ENCODE measurements at regions not wholly inside any gene's neighbourhood (a gene's known extent, or its start where the extent isn't known, plus 50 kb on each side); places are given as distances from the start of the nearest gene placed in this dataset.
"Not testable (repeated sequence)": the region's sequence is repeated elsewhere in the genome, so short reads cannot be mapped to it uniquely, and the experiment has no call there.

DNA sequence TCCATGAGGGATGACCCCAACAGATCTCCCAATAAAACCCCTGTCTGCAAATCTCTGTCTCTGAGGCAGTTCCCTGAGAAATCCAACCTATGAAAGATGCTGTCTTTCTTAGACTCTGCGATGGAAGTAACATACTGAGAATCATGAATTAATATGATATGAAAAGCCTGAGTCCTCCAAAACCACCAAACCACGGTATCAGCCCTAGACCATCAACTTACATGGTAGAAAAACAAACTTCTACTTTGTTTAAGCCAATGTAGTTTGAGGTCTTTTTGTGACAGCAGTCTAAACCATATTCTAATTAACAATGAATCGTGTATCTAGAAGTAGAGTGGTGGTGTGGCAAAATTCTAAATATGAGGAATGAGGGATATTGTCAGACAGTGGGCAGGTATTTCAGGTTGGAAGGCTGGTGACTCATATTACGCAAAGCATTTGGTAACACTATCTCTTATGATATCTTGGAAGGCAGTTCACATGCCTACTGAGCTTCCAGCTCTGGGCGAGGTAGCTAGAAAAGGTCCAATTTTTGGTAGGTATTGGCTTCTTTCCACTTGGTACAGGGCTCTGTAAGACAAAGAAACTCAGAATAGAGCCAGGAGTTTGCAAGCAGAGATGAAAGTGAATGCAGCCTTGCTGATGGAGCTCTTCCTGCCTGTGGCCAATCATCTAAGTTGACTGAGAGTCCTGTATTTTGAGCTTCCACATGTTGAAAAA, 215.8 kb downstream of the ZFP36L2 start:
- DNase-seq, result no peak

DNA sequence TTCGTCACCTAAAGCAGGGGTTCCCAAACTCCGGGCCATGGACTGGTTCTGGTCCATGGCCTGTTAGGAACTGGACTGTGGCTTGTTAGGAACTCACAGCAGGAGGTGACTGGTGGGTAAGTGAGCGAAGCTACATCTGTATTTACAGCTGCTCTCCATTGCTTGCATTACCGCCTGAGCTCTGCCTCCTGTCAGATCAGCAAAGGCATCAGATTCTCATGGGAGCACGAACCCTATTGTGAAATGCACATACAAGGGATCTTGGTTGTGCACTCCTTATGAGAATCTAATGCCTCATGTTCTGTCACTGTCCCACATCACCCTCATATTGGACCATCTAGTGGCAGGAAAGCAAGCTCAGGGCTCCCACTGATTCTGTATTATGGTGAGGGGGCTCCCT, 217.0 kb downstream of the ZFP36L2 start:
- no peak for DNase-seq

- no peak for DNase-seq
Observed at GRCh38 chr2:43008388-43008787, 216.0 kb upstream of the HAAO start.

- DNase-seq, result no peak
Observed at GRCh38 chr2:43007901-43008300, 215.5 kb upstream of the HAAO start.

DNA sequence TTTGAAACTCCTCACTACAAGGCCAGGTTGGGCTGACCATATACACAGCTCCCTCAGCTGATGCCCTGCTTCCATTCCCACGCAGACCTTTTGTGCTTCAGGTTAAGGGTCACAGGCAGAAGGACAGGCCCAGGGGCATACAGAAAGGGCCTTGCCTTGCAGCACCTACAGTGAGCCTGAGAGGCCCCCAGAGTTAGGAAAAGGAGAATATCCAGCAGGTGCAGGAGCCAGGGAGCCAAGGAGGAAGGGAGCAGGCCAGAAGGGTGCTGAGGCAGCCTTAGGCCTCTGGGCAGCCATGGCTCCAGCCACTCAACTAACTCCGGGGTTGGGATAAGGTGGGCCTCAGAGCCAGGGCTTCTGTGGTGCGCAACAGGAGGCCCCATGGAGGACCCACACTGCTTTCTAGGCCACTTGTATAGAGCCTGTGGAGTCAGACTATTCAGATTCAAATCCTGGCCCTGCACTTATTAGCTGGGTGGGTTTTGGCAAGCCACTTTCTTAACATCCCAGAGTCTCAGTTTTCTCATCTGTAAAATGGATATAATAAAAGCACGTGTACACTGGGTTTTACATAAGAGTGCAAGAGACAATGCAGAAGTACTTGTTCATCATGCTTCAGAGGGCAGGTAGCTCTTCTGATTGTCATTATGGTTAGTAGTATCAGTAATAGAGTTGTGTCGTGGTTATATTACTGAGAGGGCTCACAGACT, 214.6 kb upstream of the HAAO start:
- DNase-seq, result no peak

DNA sequence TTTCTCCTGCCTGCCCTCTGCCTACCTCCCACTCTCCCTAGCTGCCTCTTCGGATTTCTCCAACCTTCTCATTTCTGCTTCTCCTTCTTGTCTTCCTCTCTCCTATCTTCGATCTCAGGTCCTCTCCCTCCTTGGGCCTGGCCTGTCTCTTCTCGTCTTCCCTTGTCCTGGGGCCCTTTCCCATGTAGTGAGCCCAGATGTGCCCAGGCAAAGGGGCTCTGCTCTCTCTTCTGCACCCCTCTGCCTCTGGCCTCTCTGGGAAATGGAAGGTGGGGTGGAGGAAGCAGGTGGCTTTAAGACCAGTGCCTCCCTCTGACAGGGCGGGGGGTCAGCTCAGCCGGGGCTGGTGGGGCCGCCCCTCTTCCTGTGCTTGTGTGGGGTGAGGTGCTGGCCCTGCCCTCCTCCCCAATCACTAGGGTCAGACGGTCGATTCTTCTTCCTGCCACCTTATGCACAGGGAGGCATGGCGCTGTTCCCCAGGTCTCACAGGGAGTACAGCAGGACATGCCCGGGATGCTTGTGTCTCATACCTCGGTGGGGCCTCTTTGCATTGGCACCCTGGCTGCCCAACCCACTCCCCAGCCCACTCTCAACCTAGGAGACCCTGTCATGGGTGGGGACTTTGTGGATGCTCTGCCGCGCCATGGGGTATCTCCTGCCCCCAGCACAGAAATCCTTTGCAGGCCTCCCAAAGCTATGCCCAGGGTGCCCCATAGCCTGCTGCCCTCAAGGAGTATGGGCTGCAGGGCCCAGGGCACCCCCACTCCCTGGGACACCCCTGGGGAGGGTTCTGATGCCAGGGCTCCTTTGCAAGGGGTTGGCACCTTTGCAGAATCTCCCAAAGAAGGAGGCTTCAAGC, 213.8 kb upstream of the HAAO start:
- no peak for DNase-seq

DNA sequence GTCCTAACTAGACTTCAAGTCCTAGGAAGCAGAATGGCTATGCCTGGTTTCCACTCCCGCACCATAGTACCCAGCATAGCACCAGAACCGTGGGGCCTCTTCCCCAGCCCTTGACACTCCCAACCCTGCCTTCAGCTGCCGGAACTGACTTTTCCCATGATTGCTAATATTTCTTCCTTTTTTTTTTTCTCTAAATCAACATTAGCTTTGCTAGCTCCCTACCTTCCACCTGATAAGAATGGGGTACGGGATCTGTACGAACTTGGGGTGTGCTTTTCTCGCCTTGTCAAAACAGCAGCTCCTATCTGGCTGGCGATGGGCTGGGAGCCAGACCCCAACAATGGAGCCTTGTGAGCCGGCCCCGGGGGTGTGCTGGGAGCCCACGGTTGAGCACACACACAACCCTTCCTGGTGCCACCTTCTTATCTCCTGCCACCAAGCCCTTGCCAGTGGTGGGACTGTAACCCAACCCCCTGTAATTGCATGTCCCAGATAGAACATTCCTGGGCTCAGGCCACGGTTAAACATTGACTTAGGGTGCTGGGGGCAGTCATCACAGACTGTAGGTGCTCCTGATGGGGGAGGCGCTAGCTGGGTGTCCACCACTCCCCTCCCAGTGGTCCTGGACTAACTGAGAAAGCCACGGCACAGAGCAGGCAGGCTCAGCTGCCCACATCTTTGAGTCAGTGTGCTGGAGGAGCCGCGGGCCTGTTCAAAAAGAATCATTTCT, 213.0 kb upstream of the HAAO start:
- no peak for DNase-seq

DNA sequence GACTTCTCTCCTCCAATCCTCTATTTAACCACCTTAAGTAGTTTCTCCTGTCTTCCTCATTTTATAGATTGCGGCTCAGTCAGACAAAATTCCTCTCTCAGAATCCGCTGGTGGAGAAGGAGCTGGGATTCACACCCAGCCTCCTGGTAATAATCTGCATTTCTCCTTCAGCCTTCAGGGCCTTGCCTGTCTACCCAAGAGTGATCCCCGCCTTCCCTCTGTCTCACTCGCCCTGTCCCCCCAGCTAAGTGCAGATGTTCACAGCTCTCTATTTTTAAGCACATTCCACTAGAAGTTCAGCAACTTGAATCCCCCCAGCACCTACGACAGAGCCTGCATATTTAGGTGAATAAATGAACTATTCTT, 212.5 kb upstream of the HAAO start:
- DNase-seq, result no peak

- DNase-seq, result not testable (repeated sequence)
Observed at GRCh38 chr2:43004126-43004865, 211.9 kb upstream of the HAAO start.

- no peak for DNase-seq
Observed at GRCh38 chr2:43003702-43004101, 211.3 kb upstream of the HAAO start.

DNA sequence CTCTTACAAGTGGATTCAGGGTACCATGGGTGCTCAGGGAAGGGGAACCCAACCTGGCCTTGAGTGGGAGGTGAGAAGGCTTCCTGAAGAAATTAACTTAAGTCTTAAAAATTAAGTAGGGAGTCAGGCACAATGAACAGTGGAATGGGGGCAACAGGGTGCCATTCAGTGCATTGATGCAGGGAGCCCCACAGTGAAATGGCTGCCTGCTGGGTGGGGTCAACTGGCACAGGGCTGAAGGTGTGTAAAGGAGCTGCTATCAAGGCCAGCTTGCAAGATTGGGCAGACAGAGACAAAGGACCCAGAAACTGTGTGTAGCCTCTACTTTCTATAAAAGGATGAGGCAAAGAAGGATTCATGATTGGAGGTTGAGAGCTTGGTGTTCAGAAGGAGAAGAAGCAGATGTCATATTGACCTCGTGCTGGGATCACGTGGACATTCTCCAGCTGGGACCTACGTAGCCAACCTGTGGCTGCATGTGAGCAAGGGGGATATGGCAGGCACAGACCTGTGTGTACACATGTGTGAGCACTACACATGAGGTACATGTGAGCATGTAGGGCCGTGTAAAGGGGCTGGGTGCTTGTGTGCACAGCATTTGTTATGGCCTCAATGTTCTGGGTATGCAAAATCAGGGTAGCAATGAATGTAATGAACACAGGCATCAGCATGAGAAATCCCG, 209.5 kb upstream of the HAAO start:
- no peak for DNase-seq

- no peak for DNase-seq
Observed at GRCh38 chr2:43001055-43001378, 208.6 kb upstream of the HAAO start.

DNA sequence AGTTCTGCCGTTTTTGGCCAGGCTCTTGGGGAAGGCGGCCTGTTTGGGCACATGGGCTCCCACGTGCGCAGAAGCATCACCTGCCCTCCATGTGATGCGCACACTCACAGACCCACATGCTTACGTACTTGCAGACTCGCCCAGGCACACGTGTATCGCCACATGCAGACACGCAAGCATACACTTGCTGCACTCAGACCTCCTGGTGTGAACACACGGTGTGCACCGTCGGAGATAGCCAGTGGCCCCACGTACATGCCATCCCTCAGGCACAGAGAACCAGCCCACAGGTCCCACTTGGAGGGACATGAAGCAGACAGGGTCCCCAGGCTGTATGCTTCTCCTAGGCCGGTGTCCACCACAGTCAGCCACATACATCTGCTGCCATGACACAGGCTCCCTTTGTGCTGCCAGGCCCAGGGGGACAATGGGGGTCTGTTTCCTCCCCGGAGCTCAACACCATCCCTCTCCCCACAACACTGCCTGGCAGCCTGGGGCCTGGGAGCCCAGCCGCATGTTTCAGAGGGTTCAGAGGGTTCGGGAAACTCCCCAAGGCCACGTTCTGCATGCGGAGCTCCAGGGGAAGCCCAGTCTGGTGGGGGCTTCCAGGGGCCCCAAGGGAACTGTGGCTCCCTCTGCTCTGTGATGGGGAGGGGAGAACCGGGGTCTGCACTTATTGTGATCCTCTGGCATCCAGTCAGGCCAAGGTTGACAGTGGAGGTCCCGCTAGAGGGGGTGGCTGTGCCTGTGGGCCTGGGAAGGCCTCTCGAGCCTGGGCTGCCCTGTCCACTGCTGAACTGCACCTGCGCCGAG, 208.1 kb upstream of the HAAO start:
- no peak for DNase-seq

DNA sequence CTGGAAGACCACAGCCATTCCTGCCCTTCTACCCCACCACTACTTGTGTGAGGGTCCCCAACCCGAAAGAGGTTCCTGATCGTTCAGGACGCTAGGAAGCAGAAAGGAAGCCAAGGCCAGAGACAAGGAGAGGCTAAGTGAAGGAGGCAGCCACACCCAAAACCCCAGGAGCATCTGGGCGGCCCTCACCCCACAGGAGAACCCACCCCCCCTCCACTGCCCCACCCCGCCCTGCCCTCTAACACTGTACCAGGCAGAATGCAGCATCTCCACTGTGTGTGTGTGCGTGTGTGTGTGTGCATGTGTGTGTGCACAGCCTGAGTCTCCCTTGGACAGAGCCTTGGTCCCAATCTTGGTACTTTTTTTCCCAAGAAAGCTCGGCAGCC, 207.5 kb upstream of the HAAO start:
- no peak for DNase-seq

GRCh38 chr2:42999391-42999841, 207.0 kb upstream of the HAAO start:
- DNase-seq, result no peak

GRCh38 chr2:42998721-42999120, 206.3 kb upstream of the HAAO start:
- DNase-seq, result no peak

DNA sequence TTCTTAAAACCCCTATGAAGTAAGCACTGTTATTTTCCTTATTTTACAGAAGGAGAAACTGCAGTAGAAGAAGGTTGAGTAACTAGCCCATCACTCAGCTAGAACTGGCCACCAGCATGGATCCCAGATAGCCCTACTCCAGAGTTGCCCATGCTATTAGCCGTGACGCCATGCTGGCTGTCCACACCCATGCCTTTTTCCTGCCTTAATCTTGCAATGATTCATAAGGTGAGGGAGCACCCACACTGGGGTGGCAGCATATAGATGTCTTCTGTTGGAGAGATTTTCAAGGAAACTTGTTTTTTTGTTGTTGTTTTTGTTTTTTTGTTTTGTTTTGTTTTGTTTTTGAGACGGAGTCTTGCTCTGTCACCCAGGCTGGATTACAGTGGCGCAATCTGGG, 204.1 kb upstream of the HAAO start:
- no peak for DNase-seq

DNA sequence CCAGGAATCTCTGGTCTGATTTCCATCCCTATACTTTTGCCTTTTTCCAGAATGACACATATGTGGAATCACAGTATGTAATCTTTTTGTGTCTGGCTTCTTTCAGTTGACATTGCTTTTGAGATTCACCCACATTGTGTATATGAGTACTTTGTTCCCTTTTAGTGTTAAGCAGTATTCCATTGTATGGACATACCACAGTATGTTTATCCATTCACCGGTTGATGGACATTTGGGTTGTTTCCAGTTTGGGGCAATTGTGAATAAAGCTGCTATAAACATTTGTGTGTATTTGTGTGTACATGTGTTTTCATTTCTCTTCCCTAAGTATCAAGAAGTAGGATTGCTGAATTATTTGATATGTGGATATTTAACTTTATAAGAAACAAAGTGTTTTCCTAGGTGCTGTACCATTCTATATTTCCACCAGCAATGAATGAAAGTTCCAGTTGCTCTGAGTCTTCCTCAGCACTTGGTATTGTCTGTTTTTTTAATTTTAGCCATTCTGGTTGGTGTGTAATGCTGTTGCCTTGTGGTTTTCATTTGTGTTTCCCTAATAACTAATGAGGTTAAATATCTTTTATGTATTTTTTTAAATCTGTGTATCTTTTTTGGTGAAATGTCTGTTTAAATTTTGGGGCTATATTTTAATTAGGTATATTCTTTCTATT, 203.5 kb upstream of the HAAO start:
- no peak for DNase-seq

- DNase-seq, result not testable (repeated sequence)
Observed at GRCh38 chr2:42989283-42990081, 197.1 kb upstream of the HAAO start.
